ENCODE measurements at regions not wholly inside any gene's neighbourhood (a gene's known extent, or its start where the extent isn't known, plus 50 kb on each side); places are given as distances from the start of the nearest gene placed in this dataset.

DNA sequence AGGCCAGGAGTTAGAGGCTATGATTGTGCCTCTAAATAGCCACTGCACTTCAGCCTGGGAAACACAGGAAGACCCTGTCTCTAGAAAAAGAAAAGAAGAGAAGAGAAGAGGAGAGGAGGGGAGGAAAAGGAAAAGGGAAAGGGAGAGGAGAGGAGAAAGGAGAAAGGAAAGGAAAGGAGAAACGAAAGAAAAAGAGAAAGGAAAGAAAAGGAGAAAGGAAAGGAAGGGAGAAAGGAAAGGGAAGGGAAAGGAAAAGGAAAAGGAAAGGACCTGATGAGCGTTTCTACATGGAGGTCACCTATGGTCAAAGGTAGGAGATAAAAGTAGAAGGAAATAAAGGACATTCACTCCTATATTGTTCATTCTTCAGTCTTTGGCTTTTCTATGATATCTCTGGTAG lies 109.1 kb upstream of the TRPC4 start (continued):
- TF ChIP-seq, protein P1, sequence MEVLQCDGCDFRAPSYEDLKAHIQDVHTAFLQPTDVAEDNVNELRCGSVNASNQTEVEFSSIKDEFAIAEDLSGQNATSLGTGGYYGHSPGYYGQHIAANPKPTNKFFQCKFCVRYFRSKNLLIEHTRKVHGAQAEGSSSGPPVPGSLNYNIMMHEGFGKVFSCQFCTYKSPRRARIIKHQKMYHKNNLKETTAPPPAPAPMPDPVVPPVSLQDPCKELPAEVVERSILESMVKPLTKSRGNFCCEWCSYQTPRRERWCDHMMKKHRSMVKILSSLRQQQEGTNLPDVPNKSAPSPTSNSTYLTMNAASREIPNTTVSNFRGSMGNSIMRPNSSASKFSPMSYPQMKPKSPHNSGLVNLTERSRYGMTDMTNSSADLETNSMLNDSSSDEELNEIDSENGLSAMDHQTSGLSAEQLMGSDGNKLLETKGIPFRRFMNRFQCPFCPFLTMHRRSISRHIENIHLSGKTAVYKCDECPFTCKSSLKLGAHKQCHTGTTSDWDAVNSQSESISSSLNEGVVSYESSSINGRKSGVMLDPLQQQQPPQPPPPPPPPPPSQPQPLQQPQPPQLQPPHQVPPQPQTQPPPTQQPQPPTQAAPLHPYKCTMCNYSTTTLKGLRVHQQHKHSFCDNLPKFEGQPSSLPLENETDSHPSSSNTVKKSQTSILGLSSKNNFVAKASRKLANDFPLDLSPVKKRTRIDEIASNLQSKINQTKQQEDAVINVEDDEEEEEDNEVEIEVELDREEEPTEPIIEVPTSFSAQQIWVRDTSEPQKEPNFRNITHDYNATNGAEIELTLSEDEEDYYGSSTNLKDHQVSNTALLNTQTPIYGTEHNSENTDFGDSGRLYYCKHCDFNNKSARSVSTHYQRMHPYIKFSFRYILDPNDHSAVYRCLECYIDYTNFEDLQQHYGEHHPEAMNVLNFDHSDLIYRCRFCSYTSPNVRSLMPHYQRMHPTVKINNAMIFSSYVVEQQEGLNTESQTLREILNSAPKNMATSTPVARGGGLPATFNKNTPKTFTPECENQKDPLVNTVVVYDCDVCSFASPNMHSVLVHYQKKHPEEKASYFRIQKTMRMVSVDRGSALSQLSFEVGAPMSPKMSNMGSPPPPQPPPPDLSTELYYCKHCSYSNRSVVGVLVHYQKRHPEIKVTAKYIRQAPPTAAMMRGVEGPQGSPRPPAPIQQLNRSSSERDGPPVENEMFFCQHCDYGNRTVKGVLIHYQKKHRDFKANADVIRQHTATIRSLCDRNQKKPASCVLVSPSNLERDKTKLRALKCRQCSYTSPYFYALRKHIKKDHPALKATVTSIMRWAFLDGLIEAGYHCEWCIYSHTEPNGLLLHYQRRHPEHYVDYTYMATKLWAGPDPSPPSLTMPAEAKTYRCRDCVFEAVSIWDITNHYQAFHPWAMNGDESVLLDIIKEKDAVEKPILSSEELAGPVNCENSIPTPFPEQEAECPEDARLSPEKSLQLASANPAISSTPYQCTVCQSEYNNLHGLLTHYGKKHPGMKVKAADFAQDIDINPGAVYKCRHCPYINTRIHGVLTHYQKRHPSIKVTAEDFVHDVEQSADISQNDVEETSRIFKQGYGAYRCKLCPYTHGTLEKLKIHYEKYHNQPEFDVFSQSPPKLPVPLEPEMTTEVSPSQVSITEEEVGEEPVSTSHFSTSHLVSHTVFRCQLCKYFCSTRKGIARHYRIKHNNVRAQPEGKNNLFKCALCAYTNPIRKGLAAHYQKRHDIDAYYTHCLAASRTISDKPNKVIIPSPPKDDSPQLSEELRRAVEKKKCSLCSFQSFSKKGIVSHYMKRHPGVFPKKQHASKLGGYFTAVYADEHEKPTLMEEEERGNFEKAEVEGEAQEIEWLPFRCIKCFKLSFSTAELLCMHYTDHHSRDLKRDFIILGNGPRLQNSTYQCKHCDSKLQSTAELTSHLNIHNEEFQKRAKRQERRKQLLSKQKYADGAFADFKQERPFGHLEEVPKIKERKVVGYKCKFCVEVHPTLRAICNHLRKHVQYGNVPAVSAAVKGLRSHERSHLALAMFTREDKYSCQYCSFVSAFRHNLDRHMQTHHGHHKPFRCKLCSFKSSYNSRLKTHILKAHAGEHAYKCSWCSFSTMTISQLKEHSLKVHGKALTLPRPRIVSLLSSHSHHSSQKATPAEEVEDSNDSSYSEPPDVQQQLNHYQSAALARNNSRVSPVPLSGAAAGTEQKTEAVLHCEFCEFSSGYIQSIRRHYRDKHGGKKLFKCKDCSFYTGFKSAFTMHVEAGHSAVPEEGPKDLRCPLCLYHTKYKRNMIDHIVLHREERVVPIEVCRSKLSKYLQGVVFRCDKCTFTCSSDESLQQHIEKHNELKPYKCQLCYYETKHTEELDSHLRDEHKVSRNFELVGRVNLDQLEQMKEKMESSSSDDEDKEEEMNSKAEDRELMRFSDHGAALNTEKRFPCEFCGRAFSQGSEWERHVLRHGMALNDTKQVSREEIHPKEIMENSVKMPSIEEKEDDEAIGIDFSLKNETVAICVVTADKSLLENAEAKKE (CRISPR knock-in tag; IDR thresholded peaks at IDR 0.05) = no peak

DNA sequence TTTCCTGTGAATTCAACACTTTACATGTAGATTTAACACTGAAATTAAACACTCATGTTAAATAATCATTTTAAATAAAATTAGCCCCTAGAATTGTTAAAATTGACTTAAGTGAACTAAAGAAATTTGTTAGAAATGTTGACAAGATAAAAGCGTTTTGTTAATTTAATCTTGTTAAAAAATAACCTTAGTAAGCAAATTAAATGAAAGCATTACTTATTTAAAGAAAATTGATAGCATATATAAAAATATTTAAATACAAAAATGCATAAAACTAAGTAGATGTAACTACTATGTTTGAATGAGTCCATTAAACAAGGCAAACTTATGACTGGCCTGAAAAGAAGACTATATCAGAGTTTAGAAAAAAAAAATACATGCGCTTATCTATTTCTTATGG lies 99.0 kb upstream of the TRPC4 start:
- Mint-ChIP-seq H3K36me3 (ENCODE audit: low read depth) (peaks cover 7% of the 10 kb centered on the region; the same call in 2 of the 3 replicates), H3K9me3 (peaks cover 4% of the 10 kb centered on the region; the same call in 2 of the 3 replicates), H3K4me3 (no peak overlapping the region), H3K4me1 (no peaks in the 10 kb centered on the region), H3K27me3 (ENCODE audit: insufficient read depth, low read depth, poor library complexity) (no peaks in the 10 kb centered on the region), H3K27ac (no peak overlapping the region; the same call in 1 of the 2 replicates)
- no peak overlapping the region for H2AFZ ChIP-seq
- H3K4me3 ChIP-seq = no peak overlapping the region
- no peaks in the 10 kb centered on the region for H3K36me3 ChIP-seq (ENCODE audit: insufficient read depth)
- H3K27ac ChIP-seq (ENCODE audit: low read depth) = no peak overlapping the region
- H3K4me2 ChIP-seq = no peak overlapping the region
- no peaks in the 10 kb centered on the region for H3K9me2 ChIP-seq (ENCODE audit: insufficient read depth)
- H3F3A ChIP-seq (replicated peaks; ENCODE audit: low read depth) = no peaks in the 10 kb centered on the region
- H3K79me2 ChIP-seq (replicated peaks; ENCODE audit: insufficient read depth) = no peaks in the 10 kb centered on the region
- peaks cover 6% of the 10 kb centered on the region for H3K4me1 ChIP-seq (ENCODE audit: insufficient read depth)
- H3K27me3 ChIP-seq (ENCODE audit: insufficient read depth) = no peaks in the 10 kb centered on the region
- no peak for DNase-seq (ENCODE audit: low spot score)
- no peak for ATAC-seq
- no peaks in the 10 kb centered on the region for H4K20me1 ChIP-seq (replicated peaks; ENCODE audit: insufficient read depth)
- TF ChIP-seq POLR2AphosphoS5 (IDR thresholded peaks at IDR 0.05; ENCODE audit: low read depth) (no peak), JUNB (IDR thresholded peaks at IDR 0.05; ENCODE audit: unreplicated experiment) (no peak)
- TF ChIP-seq, protein P1 (CRISPR knock-in tag; IDR thresholded peaks at IDR 0.05) = no peak
- TF ChIP-seq, protein P2, sequence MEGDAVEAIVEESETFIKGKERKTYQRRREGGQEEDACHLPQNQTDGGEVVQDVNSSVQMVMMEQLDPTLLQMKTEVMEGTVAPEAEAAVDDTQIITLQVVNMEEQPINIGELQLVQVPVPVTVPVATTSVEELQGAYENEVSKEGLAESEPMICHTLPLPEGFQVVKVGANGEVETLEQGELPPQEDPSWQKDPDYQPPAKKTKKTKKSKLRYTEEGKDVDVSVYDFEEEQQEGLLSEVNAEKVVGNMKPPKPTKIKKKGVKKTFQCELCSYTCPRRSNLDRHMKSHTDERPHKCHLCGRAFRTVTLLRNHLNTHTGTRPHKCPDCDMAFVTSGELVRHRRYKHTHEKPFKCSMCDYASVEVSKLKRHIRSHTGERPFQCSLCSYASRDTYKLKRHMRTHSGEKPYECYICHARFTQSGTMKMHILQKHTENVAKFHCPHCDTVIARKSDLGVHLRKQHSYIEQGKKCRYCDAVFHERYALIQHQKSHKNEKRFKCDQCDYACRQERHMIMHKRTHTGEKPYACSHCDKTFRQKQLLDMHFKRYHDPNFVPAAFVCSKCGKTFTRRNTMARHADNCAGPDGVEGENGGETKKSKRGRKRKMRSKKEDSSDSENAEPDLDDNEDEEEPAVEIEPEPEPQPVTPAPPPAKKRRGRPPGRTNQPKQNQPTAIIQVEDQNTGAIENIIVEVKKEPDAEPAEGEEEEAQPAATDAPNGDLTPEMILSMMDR (conservative IDR thresholded peaks at IDR 0.05; ENCODE audit: low read depth in 2 of 2) = no peak
